ENCODE measurements at regions not wholly inside any gene's neighbourhood (a gene's known extent, or its start where the extent isn't known, plus 50 kb on each side); places are given as distances from the start of the nearest gene placed in this dataset.

DNA sequence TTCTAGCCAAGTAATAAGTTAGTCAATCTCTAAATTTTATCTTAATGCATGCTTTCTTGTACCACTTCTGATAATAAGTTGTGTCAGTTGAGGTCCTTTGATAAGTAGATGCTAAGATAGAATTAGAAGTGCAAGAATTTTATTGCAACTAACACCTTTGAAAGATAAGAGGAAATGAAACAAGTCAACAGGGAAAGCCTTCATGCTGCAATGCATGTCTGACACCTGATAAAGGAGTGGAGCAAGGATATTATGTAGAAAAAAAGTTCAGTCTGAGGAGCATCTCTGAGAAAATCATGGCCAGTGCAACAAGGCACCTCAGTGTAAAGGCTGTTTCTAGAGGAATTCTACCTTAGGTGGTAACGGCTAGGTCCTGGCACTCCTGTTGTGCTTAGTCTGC, 210.7 kb upstream of the PPP1R2C start:
- H3K4me3 Mint-ChIP-seq, result no peak overlapping the region
- no peak overlapping the region for H2AFZ ChIP-seq (ENCODE audit: insufficient read depth, low read depth, low read length, poor library complexity, severe bottlenecking)
- H3K9me3 Mint-ChIP-seq, result no peaks in the 10 kb centered on the region
- no peak overlapping the region for H3K9ac ChIP-seq (ENCODE audit: insufficient read depth, low read length, poor library complexity, severe bottlenecking)
- no peaks in the 10 kb centered on the region for H3K36me3 Mint-ChIP-seq
- H3K9me3 ChIP-seq (replicated peaks in 1 of 2; ENCODE audit: control insufficient read depth in 1 of 2, insufficient read depth in 1 of 2, low read length in 2 of 2), result no peaks in the 10 kb centered on the region
- DNase-seq, result no peak
- H3K4me2 ChIP-seq (replicated peaks; ENCODE audit: extremely low read depth, low read length, poor library complexity, severe bottlenecking), result no peak overlapping the region
- 100% methylated on average over 1 of the region's 1 CpG for WGBS (ENCODE audit: insufficient coverage)
- no peaks in the 10 kb centered on the region for H3K4me1 Mint-ChIP-seq
- H3K27ac ChIP-seq (ENCODE audit: low read depth in 1 of 2, low read length in 2 of 2), result no peak overlapping the region
- H3K4me3 ChIP-seq (replicated peaks in 1 of 3; ENCODE audit: low read depth in 2 of 3, low read length in 3 of 3), result no peak overlapping the region
- no peaks in the 10 kb centered on the region for H3K36me3 ChIP-seq (replicated peaks in 1 of 2; ENCODE audit: control insufficient read depth in 1 of 2, insufficient read depth in 2 of 2, low read length in 2 of 2)
- TF ChIP-seq, protein P1, sequence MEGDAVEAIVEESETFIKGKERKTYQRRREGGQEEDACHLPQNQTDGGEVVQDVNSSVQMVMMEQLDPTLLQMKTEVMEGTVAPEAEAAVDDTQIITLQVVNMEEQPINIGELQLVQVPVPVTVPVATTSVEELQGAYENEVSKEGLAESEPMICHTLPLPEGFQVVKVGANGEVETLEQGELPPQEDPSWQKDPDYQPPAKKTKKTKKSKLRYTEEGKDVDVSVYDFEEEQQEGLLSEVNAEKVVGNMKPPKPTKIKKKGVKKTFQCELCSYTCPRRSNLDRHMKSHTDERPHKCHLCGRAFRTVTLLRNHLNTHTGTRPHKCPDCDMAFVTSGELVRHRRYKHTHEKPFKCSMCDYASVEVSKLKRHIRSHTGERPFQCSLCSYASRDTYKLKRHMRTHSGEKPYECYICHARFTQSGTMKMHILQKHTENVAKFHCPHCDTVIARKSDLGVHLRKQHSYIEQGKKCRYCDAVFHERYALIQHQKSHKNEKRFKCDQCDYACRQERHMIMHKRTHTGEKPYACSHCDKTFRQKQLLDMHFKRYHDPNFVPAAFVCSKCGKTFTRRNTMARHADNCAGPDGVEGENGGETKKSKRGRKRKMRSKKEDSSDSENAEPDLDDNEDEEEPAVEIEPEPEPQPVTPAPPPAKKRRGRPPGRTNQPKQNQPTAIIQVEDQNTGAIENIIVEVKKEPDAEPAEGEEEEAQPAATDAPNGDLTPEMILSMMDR (IDR thresholded peaks at IDR 0.05), result no peak
- peaks cover 0 to 2% (median 2%) of the 10 kb centered on the region in 3 donors for H3K27me3 Mint-ChIP-seq (ENCODE audit: low read depth in 3 of 3)
- H3K27me3 ChIP-seq (ENCODE audit: control insufficient read depth in 2 of 2, insufficient read depth in 2 of 2, low read length in 2 of 2), result no peaks in the 10 kb centered on the region
- no peaks in the 10 kb centered on the region for H4K20me1 ChIP-seq (ENCODE audit: insufficient read depth, low read length)
- intact Hi-C loops (cut with micrococcal nuclease), result no loop called here
- no peaks in the 10 kb centered on the region for H3K4me1 ChIP-seq (ENCODE audit: control insufficient read depth in 1 of 2, insufficient read depth in 2 of 2, low read length in 2 of 2)
- H3K27ac Mint-ChIP-seq, result no peak overlapping the region
- no peaks in the 10 kb centered on the region for H3K79me2 ChIP-seq (ENCODE audit: insufficient read depth, low read length)

DNA sequence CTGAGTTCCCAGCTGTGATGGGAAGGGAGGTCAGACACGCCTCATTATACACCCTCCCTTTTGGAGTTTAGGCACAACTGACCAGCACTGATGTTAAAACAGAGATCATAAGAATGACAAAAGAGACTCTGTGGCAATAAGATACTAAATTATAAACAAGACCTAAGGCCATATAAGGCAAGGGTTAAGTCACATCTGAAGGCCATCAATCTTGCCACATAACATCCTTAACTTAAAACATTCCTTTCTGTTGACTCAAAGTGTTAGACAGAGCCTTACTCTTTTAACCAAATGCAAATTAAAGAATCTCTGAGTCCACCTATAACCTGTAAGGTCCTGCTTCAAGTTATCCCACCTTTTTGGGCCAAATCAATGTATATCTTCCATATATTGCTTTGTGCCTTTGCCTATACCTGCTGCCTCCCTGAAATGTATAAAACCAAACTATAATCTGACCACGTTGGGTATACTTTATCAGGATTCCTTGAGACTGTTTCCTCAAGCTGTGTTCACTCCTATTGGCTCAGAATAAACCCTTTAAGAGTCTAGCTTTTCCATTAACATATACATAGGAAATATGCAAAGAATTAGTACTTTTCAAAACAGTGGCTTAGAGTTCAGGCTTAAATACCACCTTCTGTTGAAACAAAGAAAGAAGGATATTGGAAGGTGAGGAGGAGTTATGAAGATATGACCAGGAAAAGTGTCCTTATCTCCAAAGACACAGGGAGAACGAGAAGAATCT, 214.4 kb upstream of the PPP1R2C start:
- no CpG with 5 or more reads among the region's 3 CpGs for WGBS (ENCODE audit: insufficient coverage)
- Histone ChIP-seq H4K20me1 (ENCODE audit: insufficient read depth, low read length) (no peaks in the 10 kb centered on the region), H3K79me2 (ENCODE audit: insufficient read depth, low read length) (no peaks in the 10 kb centered on the region), H3K9me3 (replicated peaks in 1 of 2; ENCODE audit: control insufficient read depth in 1 of 2, insufficient read depth in 1 of 2, low read length in 2 of 2) (no peaks in the 10 kb centered on the region), H3K4me1 (ENCODE audit: control insufficient read depth in 1 of 2, insufficient read depth in 2 of 2, low read length in 2 of 2) (no peaks in the 10 kb centered on the region), H3K9ac (ENCODE audit: insufficient read depth, low read length, poor library complexity, severe bottlenecking) (no peak overlapping the region), H3K27ac (ENCODE audit: low read depth in 1 of 2, low read length in 2 of 2) (no peak overlapping the region), H2AFZ (ENCODE audit: insufficient read depth, low read depth, low read length, poor library complexity, severe bottlenecking) (no peak overlapping the region), H3K4me2 (replicated peaks; ENCODE audit: extremely low read depth, low read length, poor library complexity, severe bottlenecking) (no peak overlapping the region), H3K27me3 (ENCODE audit: control insufficient read depth in 2 of 2, insufficient read depth in 2 of 2, low read length in 2 of 2) (no peaks in the 10 kb centered on the region), H3K36me3 (replicated peaks in 1 of 2; ENCODE audit: control insufficient read depth in 1 of 2, insufficient read depth in 2 of 2, low read length in 2 of 2) (no peaks in the 10 kb centered on the region), H3K4me3 (replicated peaks in 1 of 3; ENCODE audit: low read depth in 2 of 3, low read length in 3 of 3) (no peak overlapping the region)
- no peak for DNase-seq
- H3K36me3 Mint-ChIP-seq, result no peaks in the 10 kb centered on the region
- intact Hi-C loops (cut with micrococcal nuclease), result no loop called here
- H3K4me1 Mint-ChIP-seq, result no peaks in the 10 kb centered on the region
- peaks cover 0 to 4% (median 2%) of the 10 kb centered on the region in 3 donors for H3K27me3 Mint-ChIP-seq (ENCODE audit: low read depth in 3 of 3)
- peaks cover 0 to 2% (median 0%) of the 10 kb centered on the region in 7 donors for H3K9me3 Mint-ChIP-seq
- H3K4me3 Mint-ChIP-seq, result no peak overlapping the region
- TF ChIP-seq, protein P1 (IDR thresholded peaks at IDR 0.05), result no peak
- H3K27ac Mint-ChIP-seq, result no peak overlapping the region
